LNCAP (cell line): ENCODE measurements at regions not wholly inside any gene's neighbourhood (a gene's known extent, or its start where the extent isn't known, plus 50 kb on each side); places are given as distances from the start of the nearest gene placed in this dataset.

Experiments used
- CTCF ChIP-seq: fragments of 450-650 bp; IDR thresholded peaks from 2 replicates; pipeline ENCODE4 v1.5.1; 2017; ENCODE audit warnings: mild to moderate bottlenecking

- no peak for TF ChIP-seq CTCF
Observed at GRCh38 chr3:182626484-182627467, 166.5 kb upstream of the ATP11B start.

- no peak for TF ChIP-seq CTCF
Observed at GRCh38 chr3:182628531-182628930, 164.8 kb upstream of the ATP11B start.

GRCh38 chr3:182629521-182629920 is 163.8 kb upstream of the ATP11B start:
- TF ChIP-seq CTCF = no peak

GRCh38 chr3:182631183-182632076 is 161.9 kb upstream of the ATP11B start:
- TF ChIP-seq CTCF = no peak

- no peak for TF ChIP-seq CTCF
Observed at GRCh38 chr3:182632077-182632393, 161.3 kb upstream of the ATP11B start.

- no peak for TF ChIP-seq CTCF
Observed at GRCh38 chr3:182633186-182633585, 160.1 kb upstream of the ATP11B start.

- no peak for TF ChIP-seq CTCF
Observed at GRCh38 chr3:182636646-182637045, 156.7 kb upstream of the ATP11B start.
